ENCODE measurements at regions not wholly inside any gene's neighbourhood (a gene's known extent, or its start where the extent isn't known, plus 50 kb on each side); places are given as distances from the start of the nearest gene placed in this dataset.
"Not testable (repeated sequence)": the region's sequence is repeated elsewhere in the genome, so short reads cannot be mapped to it uniquely, and the experiment has no call there.

DNA sequence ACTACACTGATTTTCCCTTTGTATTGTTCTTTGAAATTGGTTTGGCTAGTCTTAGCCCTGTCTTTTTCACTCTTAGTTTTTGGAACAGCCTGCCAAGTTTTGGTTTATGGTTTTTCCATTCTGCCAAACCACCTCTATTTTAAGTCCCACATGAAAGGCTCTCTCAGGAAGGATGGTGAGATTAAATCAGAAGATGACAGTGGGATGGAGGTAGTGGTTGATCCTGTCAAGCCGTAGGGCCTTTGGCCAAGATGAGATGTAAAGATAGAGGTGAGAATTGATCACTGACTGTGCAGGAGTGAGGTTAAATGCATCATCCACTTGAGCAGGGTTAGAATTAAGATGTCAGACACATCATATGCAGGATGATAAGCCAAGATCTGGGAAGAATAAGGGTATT, 948.5 kb downstream of the SLC4A3 start:
- H3K4me3 ChIP-seq: no peak overlapping the region
- H3K27ac ChIP-seq: no peak overlapping the region

DNA sequence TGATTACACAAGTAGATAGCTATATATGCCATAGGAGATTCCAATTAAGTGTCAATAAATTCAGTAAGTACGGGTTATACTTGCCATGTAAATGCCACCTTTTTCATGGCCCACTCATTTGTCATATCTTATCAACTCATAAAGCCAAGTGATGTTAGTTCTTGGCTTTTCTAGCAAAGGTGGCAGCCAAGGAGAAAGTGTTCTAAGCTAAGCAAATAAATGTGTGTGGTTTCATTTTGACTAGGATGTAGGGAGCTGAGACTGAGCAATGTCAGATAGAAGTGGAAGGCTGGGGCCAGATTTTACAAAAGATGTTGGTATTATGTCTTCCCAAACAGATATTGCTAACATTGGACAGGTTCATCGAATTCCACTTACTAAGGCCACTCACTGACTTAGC, 952.0 kb downstream of the SLC4A3 start:
- H3K4me3 ChIP-seq: no peak overlapping the region
- H3K27ac ChIP-seq: no peak overlapping the region

DNA sequence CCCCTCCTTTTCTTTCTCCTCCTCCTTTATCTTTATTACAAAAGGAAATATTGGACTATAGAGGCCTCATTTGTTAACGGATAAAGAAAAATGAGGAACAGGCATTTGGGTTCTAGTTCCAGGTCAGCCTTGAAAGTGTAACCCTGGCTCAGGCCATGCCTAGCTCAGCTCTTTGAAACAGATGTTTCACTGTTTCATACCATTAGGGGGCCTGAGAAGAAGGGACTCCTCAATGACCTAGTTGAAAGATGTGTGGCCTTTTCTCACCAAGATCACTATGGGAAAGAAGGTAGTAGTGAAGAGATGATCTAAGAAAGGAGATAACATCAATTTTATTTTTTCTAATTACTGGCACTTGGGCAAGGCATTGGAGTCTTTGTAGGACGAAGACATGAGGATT, 952.7 kb downstream of the SLC4A3 start:
- Histone ChIP-seq H3K27ac (no peak overlapping the region), H3K4me3 (no peak overlapping the region)

DNA sequence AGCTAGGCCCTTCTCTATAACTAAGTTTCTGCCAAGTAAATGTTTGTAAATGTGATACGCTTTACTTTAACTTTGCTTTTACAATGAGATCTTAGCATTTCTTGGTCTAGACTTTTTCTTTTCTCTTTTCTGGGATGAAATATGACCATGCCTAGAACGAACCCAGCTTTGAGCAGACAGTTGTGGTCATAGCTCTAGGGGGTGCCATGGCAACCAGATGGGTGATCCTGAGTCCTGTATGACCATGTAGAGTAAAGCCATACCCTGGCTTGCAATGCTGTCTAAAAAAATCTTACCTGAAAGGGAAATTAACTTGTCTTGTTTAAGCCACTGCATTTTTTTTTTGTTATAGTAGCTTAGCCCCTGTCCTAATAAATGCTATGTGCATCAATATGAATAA, 956.3 kb downstream of the SLC4A3 start:
- H3K4me3 ChIP-seq: no peak overlapping the region

DNA sequence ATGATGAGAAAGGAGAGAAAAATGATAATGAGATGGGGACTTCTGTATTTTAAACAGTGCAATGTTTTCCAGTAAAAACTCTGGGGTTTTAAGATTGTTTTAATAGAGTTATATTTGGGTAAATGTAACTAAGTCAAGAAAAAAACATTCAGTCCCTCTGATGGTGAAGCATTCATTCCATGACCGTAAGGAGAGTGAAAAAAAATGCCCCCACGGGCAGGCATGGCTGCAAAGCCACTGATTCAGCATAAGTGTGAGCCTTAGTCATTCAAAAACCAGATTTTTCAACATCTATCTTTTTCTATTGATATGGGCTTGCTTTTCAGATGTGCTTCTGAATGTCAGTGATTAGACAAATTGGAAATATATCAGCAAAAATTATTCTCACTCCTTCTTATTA, 957.8 kb downstream of the SLC4A3 start:
- H3K27ac ChIP-seq: no peak overlapping the region
- no peak overlapping the region for H3K4me3 ChIP-seq

More for the DNA sequence above, 956.3 kb downstream of the SLC4A3 start:
- no peak overlapping the region for H3K27ac ChIP-seq

DNA sequence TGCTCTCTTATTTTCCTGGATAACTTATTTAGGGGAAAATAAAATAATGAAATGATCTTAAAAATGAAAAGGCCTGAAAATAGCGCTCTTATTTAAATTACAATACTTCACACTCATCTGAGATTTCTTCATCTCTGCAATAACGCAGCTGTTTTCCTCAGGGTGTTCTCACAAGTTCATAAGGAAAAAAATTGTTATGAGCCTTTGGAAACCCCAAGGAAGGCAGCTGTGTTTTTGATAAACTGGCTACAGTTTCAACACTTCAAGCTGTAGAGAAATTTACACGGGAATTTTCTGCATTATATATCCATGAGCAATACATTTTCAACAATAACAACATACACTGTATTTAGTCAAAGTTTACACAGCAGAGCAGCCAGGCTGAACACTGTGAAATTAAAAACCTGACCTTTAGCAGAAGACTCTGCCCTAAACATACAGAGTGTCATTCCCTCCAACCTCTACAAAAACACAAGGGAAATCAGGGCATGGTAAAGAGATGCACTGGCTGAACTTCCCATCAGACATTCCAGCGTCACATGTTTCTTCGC, 959.6 kb downstream of the SLC4A3 start:
- no peak overlapping the region for H3K27ac ChIP-seq
- H3K4me3 ChIP-seq: no peak overlapping the region

DNA sequence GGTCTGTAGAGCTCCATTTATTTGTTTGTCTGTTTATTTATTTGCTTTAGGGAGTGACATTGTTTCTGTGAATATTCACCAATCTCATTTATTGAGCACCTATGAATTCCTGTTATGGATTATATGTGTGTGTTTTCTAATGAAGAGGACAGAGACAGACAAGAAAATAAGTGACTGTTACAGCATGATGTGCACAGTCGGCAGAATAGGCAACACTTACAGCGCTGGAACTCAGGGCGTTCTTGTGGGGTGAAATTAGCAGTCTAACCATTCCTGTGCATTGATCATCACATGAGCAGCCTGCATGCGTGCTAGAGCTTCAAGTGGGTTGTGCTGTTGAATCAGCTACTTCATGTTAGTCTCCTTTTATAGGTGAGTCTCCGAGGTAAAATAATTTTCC, 960.7 kb downstream of the SLC4A3 start:
- H3K4me3 ChIP-seq: no peak overlapping the region
- H3K27ac ChIP-seq: no peak overlapping the region

DNA sequence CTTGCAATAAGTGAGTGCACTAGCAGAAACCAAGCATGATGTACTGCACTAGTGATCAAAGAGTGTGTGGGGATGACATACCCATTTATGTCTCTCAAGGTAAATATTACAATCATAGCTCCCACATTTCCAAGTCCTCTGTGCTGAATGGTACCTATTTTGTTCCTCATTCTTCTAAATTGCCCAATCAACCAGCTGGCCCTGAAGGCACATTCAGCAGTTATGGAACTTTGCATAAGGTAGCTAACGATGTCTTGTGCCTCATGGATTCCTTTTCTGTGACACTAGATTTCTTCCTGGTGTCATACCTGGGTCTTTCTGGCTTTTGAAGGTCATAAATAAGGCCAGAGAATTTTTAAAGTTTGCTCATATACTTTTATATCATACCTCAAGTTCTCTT, 963.0 kb downstream of the SLC4A3 start:
- no peak overlapping the region for H3K4me3 ChIP-seq
- no peak overlapping the region for H3K27ac ChIP-seq

DNA sequence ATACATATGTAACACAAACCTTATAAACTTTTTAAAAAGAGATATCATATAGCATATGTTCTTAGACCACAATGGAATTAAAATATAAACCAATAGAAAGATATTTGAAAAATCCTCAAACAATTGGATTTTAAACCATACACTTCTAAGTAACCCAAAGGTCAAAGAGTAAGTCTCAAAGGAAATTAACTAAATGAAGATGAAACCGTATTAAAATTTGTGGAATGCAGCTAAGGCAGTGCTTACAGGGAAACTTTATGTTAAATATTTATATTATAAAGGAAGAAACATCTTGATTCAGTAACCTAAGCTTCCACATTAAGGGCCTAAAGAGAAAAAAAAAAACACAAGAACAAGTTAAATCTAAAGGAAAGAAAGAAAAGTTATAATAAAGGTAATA, 966.1 kb downstream of the SLC4A3 start:
- H3K27ac ChIP-seq: no peak overlapping the region
- no peak overlapping the region for H3K4me3 ChIP-seq

DNA sequence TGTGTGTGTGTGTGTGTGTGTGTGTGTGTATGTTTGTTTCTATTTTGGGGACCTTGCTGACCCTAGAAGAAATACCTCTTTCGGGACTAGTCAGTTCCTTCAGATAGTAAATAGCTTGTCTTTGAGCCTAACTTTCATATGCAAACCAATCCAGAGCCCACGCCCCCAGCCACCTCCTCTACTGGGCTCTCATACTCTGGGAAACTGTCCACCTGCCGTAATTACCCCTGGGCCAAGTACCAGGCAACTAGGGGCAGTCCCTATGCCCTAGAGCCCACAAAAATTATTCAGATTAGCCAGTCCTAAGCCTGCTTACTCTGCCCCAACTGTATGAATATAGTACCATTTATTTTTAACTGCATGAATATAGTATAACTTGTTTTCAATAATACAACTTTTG, 970.4 kb downstream of the EPHA4 start:
- Histone ChIP-seq H3K4me3 (no peak overlapping the region), H3K27ac (no peak overlapping the region)

DNA sequence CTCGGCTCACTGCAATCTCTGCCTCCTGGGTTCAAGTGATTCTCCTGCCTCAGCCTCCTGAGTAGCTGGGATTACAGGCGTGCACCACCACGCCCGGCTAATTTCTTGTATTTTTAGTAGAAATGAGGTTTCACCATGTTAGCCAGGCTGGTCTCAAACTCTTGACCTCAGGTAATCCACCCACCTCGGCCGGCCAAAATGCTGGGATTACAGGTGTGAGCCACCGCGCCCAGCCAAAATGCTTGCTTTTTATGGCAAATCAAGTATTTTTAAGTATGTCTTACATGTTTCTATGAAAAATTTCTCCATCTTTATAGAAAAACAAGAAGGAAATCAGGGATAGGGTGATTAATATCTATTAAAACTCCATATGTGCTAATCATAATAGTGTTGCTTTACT, 959.1 kb downstream of the EPHA4 start:
- not testable (repeated sequence) for H3K4me3 ChIP-seq, H3K27ac ChIP-seq

DNA sequence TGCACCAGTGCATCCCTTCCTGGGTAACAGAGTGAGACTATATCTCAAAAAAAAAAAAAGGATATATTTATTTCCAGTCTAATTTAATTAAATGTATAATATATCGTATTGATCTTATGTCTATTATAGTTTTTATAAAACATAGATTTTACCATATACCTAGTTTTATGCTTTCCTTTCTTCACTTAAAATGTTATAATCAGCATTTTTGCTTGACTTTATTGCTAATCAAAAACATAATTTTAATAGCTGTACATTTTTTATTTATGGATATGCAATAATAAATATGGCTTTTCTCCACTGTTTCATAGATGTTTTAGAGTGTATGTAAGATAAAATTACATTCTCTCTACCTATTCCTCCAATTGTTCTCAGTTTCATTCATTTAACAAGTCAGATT, 958.0 kb downstream of the EPHA4 start:
- H3K27ac ChIP-seq: no peak overlapping the region
- H3K4me3 ChIP-seq: no peak overlapping the region

DNA sequence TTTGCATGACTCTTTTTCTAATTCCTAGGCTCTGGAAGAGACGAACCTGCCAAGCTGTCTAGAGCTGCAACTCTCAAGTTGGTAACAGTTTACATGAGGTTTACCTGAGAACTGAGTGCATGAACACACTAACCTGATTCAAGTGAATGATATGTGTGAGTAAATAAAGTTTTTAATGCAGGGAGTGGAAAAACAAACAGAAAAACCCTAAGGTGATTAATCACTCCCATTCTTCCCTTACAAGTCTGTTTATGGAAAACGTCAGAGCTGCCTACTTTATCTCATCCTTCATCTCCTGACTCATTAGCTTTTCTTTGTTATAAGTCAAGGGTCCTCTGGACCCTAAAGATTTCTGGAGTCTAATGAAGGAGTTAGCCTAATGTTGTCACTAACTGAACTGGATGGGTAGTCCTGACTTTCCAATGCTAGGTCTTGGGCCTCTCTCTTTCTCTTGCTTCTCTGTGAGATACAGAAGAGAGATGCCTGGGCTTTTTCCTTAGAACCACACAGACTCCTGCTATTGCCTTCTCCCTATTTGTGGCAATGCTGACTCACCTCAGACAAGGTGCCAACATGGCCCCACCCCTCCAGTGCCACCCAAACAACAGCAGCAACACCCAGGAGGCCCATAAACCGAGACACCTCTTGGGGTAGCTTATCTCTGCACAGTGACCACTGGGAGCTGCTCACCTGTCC, 952.4 kb downstream of the EPHA4 start:
- no peak overlapping the region for H3K4me3 ChIP-seq

DNA sequence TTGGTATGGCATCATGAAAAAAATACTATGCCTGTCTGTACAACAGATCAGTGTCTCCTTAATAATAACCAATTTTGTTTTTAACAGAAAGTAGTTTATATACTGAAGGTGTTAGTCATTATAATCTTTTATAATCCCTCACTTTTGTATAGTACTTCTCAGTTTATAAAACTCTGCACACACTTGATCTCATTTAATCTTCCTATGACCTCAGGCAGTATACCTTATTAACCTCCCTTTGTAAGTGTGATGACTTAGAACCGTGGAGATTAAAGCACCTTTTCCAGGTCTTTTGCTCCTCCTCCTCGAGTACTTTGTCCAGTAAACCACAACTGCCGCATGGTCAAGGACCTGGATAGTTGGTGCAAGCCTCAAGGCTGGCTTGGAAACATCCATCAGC, 945.5 kb downstream of the EPHA4 start:
- Histone ChIP-seq H3K4me3 (no peak overlapping the region), H3K27ac (no peak overlapping the region)

More for the DNA sequence above, 952.4 kb downstream of the EPHA4 start:
- H3K27ac ChIP-seq: peak overlapping the region in 4 of 21 experiments; percentile 19 to 58 (median 48)

DNA sequence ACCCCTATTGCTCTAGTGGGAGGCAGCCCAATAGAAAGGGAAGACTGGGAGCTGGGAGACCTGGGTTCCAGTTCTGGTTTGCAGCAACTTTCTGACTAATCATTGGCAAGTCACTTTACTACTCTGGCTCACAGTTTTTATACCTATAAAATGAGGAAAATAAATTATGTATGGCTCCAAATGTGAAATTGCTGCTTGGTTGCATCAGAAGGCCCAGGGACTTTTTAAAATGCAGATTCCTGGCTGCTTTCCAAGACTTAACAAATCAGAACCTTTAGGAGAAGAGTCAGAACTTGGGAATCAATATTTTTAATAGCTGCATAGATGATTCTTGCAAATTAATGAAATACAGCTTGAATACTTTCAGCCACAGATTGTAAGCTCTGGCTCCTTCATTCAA, 943.9 kb downstream of the EPHA4 start:
- Histone ChIP-seq H3K4me3 (no peak overlapping the region), H3K27ac (no peak overlapping the region)

DNA sequence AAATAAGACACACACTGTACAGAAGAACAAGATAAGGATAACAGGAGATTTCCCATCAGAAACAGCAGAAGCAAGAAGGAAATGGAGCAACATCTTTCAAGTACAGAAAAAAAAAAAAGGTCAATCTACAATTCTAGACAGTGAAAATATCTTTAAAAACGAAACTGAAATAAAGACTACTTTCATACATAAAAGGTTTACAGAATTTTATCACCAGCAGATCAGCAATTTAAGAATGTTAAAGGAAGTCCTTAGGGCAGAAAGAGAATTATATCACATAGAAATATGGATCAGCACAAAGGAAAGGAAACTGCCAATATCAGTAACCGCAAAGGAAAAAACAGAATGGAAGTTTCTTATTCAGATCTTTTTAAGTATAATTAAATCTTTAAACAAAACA, 931.0 kb downstream of the EPHA4 start:
- no peak overlapping the region for H3K27ac ChIP-seq

DNA sequence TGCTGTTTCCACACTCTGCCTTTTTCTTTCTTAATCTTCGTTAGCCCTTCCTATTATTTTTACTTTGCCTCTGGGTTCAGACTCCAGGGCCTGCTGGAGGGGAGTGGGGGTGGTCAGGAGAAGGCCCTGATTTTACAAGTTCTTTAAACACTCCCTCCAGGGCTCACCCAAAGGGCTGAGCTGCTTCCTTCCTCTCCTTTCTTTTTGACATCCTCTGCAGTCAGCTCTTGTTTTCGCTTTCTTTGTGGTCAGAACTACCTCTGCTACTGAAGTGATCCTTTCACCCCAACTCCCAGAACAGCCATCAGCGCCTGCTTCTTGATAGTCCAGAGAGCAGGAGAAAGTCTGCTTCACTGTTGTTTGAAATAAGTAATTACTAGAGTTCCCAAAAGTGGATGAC, 925.7 kb downstream of the EPHA4 start:
- H3K4me3 ChIP-seq: no peak overlapping the region
- H3K27ac ChIP-seq: no peak overlapping the region

More for the DNA sequence above, 931.0 kb downstream of the EPHA4 start:
- no peak overlapping the region for H3K4me3 ChIP-seq

DNA sequence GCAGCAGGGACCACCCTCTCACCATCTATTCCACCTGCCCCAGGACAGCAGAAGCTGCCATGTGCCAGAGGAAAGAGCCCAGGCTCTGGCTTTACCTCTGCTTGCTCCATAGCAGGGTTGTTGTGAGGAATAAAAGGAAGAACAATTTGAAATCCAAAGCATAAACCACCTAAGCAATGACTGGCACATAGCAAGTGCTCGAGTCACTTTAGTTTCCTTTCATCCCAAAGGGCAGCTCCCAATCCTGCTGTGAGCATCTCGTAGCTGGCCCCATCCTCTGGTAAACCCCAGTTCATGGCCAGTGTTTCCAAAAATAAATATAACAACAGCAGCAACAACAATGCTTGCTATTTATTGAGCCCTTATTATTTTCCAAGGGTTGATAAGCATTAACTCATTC, 923.5 kb downstream of the EPHA4 start:
- no peak overlapping the region for H3K4me3 ChIP-seq
- H3K27ac ChIP-seq: no peak overlapping the region

DNA sequence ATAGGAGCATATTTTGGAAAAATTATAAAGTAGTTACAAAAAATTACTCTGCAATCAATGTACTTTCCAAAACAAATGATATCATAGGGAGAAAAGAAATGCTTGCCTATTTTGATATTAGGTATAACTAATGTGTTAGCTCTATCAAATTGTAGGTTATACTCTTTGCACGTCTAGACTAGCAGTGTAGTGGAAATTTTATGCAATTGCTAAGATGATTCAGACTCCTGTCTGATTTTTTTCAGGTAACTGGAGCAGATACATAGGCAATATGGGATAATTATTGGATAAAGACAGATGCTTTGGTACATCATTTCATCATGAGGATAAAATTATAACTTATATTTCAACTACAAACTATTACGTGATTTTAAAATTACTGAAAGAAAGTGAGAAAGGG, 918.3 kb downstream of the EPHA4 start:
- Histone ChIP-seq H3K4me3 (no peak overlapping the region), H3K27ac (no peak overlapping the region)

DNA sequence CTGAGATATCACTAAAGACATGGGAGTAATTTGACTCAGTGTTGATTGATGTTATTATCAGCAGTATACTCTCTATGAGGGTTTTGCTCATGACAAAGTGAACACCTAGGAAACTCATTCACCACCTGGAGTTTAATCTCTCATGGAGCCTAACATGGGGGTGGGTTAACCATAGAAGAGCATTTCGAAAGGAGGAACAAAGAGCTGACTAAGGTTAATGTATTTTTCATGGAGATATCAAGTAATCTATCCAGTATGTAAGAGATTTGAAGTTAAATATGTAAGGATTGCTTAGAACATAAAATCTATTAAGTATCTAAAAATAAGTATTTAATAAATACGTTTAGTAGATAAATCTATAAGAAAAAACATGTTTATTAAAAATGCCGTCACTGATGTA, 917.8 kb downstream of the EPHA4 start:
- Histone ChIP-seq H3K27ac (no peak overlapping the region), H3K4me3 (no peak overlapping the region)

DNA sequence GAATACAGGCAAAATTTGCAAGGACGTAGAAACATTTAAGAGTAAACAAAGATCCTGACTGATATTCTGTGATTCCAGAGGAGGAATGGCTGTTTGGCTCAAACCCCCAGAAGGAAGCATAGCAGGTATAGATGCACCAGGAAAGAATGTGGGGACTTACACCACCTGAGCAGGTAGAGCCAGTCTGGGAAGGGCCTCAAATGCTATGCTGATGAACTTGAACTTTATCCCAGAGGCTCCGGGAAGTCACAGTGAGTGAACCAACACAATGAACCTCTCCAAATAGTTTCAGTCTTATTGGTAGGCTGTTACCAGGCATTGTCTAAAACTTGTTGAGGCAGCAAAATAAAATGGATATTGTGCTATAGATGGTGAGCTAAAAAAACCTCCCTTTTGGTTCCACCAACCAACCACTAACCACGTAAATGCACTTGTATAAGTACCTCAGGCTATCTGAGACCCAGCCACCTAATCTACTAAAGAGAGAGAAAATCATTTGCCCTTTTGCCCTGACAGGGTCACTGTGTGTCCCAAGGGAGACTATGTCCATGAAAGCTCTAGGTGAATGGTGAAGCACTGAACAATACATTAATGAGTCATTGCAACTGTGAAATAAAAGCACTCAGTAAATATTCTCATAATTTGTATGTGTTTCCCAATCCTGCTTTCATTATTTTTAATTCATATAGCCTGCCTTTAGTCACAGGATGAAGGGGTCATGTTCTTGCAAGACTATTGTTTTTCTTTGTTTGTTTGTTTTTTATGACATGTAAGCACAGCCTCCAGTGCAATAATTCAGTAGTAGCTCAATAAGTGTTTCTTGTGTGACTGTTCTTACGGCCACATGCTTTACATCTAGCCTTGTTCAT, 911.6 kb downstream of the EPHA4 start:
- Histone ChIP-seq H3K4me3 (no peak overlapping the region), H3K27ac (peak overlapping the region in 15 of 21 experiments; percentile 24 to 83 (median 52))
